BLaER1 treated with 17β-estradiol and CSF1 and Interleukin-3, amounts not matched to agents 10 nM and 100 nM (cell line): ENCODE measurements at regions not wholly inside any gene's neighbourhood (a gene's known extent, or its start where the extent isn't known, plus 50 kb on each side); places are given as distances from the start of the nearest gene placed in this dataset.

Source experiments
- H3K27ac ChIP-seq, 11 experiments: shearing (Covaris generic); formaldehyde crosslinking; 2 replicates each; pipeline ENCODE4 v1.8.1; 2022
- H3K27me3 ChIP-seq, 11 experiments: shearing (Covaris generic); formaldehyde crosslinking; 2 replicates each; pipeline ENCODE4 v1.8.1; 2022
- H3K36me3 ChIP-seq, 11 experiments: shearing (Covaris generic); formaldehyde crosslinking; 2 replicates each; pipeline ENCODE4 v1.8.1; 2022
- H3K4me1 ChIP-seq, 10 experiments: shearing (Covaris generic); formaldehyde crosslinking; 2 replicates each; pipeline ENCODE4 v1.8.1; 2022
- H3K4me2 ChIP-seq, 11 experiments: shearing (Covaris generic); formaldehyde crosslinking; 2 replicates each; pipeline ENCODE4 v1.8.1; 2022
- H3K4me3 ChIP-seq, 10 experiments: shearing (Covaris generic); formaldehyde crosslinking; 2 replicates each; pipeline ENCODE4 v1.8.1; 2022
- H3K9ac ChIP-seq, 11 experiments: shearing (Covaris generic); formaldehyde crosslinking; 2 replicates each; pipeline ENCODE4 v1.8.1; 2022
- H3K9me3 ChIP-seq, 11 experiments: shearing (Covaris generic); formaldehyde crosslinking; replicated peaks in 1 of 11; 2 replicates each; pipeline ENCODE4 v1.8.1; 2022
- H4K20me1 ChIP-seq, 11 experiments: shearing (Covaris generic); formaldehyde crosslinking; 2 replicates each; pipeline ENCODE4 v1.8.1; 2022
- Cebpa-rat ChIP-seq, 11 experiments: shearing (Covaris generic); IDR thresholded peaks; 2 replicates each; pipeline ENCODE4 v1.8.1; 2022

- Histone ChIP-seq H3K36me3 (no peaks in the 10 kb centered on the region), H4K20me1 (no peaks in the 10 kb centered on the region), H3K9me3 (no peaks in the 10 kb centered on the region), H3K4me1 (peaks cover 0 to 44% (median 18%) of the 10 kb centered on the region in 10 experiments; a peak in 14 of 20 replicates), H3K4me3 (no peak overlapping the region), H3K9ac (no peak overlapping the region), H3K27me3 (no peaks in the 10 kb centered on the region), H3K4me2 (peak overlapping the region in 9 of 11 experiments; percentile 11 to 84 (median 57); a peak in 16 of 22 replicates), H3K27ac (peak overlapping the region in 2 of 11 experiments; percentile 24 to 25; a peak in 1 of 22 replicates)
- TF ChIP-seq Cebpa-rat (IDR thresholded peaks at IDR 0.05) = no peak
Measured at GRCh38 chr20:11267131-11267761, 593.4 kb upstream of the JAG1 start.

DNA sequence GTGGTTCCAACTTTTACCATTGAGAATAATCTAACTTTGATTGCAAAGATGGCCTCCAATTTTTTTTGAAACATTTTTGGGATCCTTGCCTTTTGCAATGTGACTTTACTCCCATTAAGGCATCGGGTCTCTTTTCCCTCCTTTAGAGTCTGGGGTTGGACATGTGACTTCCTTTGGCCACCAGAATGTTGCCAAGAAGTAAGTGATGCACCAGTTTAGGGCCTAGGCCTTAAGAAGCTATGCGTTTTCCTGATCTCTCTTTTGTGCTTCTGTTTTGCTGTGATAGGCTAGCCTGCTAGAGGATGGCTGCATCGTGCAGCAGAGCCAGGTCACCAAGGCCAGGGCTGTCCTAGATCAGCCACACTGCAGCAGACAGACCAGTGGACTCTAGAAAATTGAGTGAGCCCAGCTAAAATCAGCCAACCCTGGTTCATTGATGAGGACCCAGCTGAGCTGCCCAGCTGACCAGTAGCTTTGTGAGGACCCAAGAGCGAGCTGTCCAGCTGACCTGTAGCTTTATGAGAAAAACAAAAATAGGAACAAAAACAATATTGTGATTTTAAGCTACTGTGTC lies 594.0 kb upstream of the JAG1 start:
- Histone ChIP-seq H3K4me3 (no peak overlapping the region), H3K9ac (no peak overlapping the region), H3K4me2 (peak overlapping the region in 9 of 11 experiments; percentile 11 to 84 (median 57); a peak in 15 of 22 replicates), H3K36me3 (no peaks in the 10 kb centered on the region), H3K27me3 (no peaks in the 10 kb centered on the region), H3K9me3 (no peaks in the 10 kb centered on the region), H3K4me1 (peaks cover 0 to 39% (median 16%) of the 10 kb centered on the region in 10 experiments; a peak in 13 of 20 replicates), H3K27ac (peak overlapping the region in 1 of 11 experiments; percentile 19; a peak in 1 of 22 replicates), H4K20me1 (no peaks in the 10 kb centered on the region)
- TF ChIP-seq Cebpa-rat (IDR thresholded peaks at IDR 0.05) = no peak

- H3K27me3 ChIP-seq = no peaks in the 10 kb centered on the region
- no peak overlapping the region for H3K27ac ChIP-seq
- no peak overlapping the region for H3K4me3 ChIP-seq
- H3K9me3 ChIP-seq = no peaks in the 10 kb centered on the region
- H3K36me3 ChIP-seq = no peaks in the 10 kb centered on the region
- H4K20me1 ChIP-seq = no peaks in the 10 kb centered on the region
- H3K4me1 ChIP-seq = peaks cover 0 to 39% (median 16%) of the 10 kb centered on the region in 10 experiments; a peak in 13 of 20 replicates
- TF ChIP-seq Cebpa-rat (IDR thresholded peaks at IDR 0.05) = no peak
- H3K9ac ChIP-seq = no peak overlapping the region
- peak overlapping the region in 3 of 11 experiments; percentile 30 to 40 (median 31); a peak in 5 of 22 replicates for H3K4me2 ChIP-seq
Measured at GRCh38 chr20:11270566-11270965, 596.8 kb upstream of the JAG1 start.

- Histone ChIP-seq H4K20me1 (no peaks in the 10 kb centered on the region), H3K4me3 (no peak overlapping the region), H3K27ac (no peak overlapping the region), H3K9me3 (no peaks in the 10 kb centered on the region), H3K27me3 (no peaks in the 10 kb centered on the region), H3K4me2 (no peak overlapping the region), H3K4me1 (peaks cover 0 to 38% (median 16%) of the 10 kb centered on the region in 10 experiments; a peak in 13 of 20 replicates), H3K36me3 (no peaks in the 10 kb centered on the region), H3K9ac (no peak overlapping the region)
- TF ChIP-seq Cebpa-rat (IDR thresholded peaks at IDR 0.05) = no peak
Measured at GRCh38 chr20:11271319-11271718, 597.5 kb upstream of the JAG1 start.

GRCh38 chr20:11271920-11272594 lies 598.3 kb upstream of the JAG1 start:
- no peaks in the 10 kb centered on the region for H3K27me3 ChIP-seq
- H3K9me3 ChIP-seq = no peaks in the 10 kb centered on the region
- H3K4me1 ChIP-seq = peaks cover 0 to 31% (median 11%) of the 10 kb centered on the region in 10 experiments; a peak in 13 of 20 replicates
- H3K36me3 ChIP-seq = no peaks in the 10 kb centered on the region
- no peak overlapping the region for H3K4me2 ChIP-seq
- H3K4me3 ChIP-seq = no peak overlapping the region
- TF ChIP-seq Cebpa-rat (IDR thresholded peaks at IDR 0.05) = no peak
- no peak overlapping the region for H3K9ac ChIP-seq
- no peak overlapping the region for H3K27ac ChIP-seq
- no peaks in the 10 kb centered on the region for H4K20me1 ChIP-seq

GRCh38 chr20:11274141-11274594 lies 600.4 kb upstream of the JAG1 start:
- no peaks in the 10 kb centered on the region for H4K20me1 ChIP-seq
- no peak overlapping the region for H3K9ac ChIP-seq
- no peaks in the 10 kb centered on the region for H3K27me3 ChIP-seq
- H3K4me2 ChIP-seq = no peak overlapping the region
- peaks cover 0 to 14% (median 0%) of the 10 kb centered on the region in 10 experiments; a peak in 6 of 20 replicates for H3K4me1 ChIP-seq
- H3K9me3 ChIP-seq = peaks cover 0 to 9% (median 0%) of the 10 kb centered on the region in 11 experiments; a peak in 9 of 22 replicates
- H3K4me3 ChIP-seq = no peak overlapping the region
- no peak overlapping the region for H3K27ac ChIP-seq
- TF ChIP-seq Cebpa-rat (IDR thresholded peaks at IDR 0.05) = no peak
- H3K36me3 ChIP-seq = no peaks in the 10 kb centered on the region

GRCh38 chr20:11275740-11276139 lies 601.9 kb upstream of the JAG1 start:
- TF ChIP-seq Cebpa-rat (IDR thresholded peaks at IDR 0.05) = no peak
- H3K4me3 ChIP-seq = no peak overlapping the region
- no peaks in the 10 kb centered on the region for H3K27me3 ChIP-seq
- H3K9me3 ChIP-seq = peaks cover 0 to 12% (median 0%) of the 10 kb centered on the region in 11 experiments; a peak in 9 of 22 replicates
- H3K9ac ChIP-seq = no peak overlapping the region
- H3K36me3 ChIP-seq = no peaks in the 10 kb centered on the region
- H3K4me2 ChIP-seq = no peak overlapping the region
- no peak overlapping the region for H3K27ac ChIP-seq
- H4K20me1 ChIP-seq = no peaks in the 10 kb centered on the region
- peaks cover 0 to 1% (median 0%) of the 10 kb centered on the region in 10 experiments; a peak in 4 of 20 replicates for H3K4me1 ChIP-seq

DNA sequence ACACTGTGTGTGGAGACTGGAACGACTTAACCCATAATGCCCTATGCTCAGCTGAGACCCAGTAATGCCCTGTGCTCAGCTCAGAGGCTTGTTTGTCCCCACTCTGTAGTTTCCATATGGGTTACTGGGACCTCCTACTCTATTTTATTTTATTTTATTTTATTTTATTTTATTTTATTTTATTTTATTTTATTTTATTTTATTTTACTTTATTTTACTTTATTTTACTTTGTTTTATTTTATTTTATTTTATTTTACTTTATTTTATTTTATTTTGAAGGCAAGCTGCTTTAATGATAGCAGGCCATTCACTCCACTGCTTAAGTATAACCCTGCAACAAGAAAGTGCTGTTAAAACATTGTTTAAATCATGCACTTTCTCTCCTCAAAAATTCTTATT lies 603.4 kb upstream of the JAG1 start:
- peaks cover 0 to 12% (median 0%) of the 10 kb centered on the region in 11 experiments; a peak in 9 of 22 replicates for H3K9me3 ChIP-seq
- no peak overlapping the region for H3K9ac ChIP-seq
- no peak overlapping the region for H3K27ac ChIP-seq
- no peaks in the 10 kb centered on the region for H3K36me3 ChIP-seq
- no peak overlapping the region for H3K4me3 ChIP-seq
- no peaks in the 10 kb centered on the region for H3K4me1 ChIP-seq
- H3K4me2 ChIP-seq = no peak overlapping the region
- H4K20me1 ChIP-seq = no peaks in the 10 kb centered on the region
- H3K27me3 ChIP-seq = no peaks in the 10 kb centered on the region
- no peak for TF ChIP-seq Cebpa-rat (IDR thresholded peaks at IDR 0.05)

GRCh38 chr20:11277858-11278257 lies 604.1 kb upstream of the JAG1 start:
- no peaks in the 10 kb centered on the region for H4K20me1 ChIP-seq
- H3K9ac ChIP-seq = no peak overlapping the region
- H3K36me3 ChIP-seq = no peaks in the 10 kb centered on the region
- no peak overlapping the region for H3K27ac ChIP-seq
- H3K9me3 ChIP-seq = peaks cover 0 to 12% (median 0%) of the 10 kb centered on the region in 11 experiments; a peak in 9 of 22 replicates
- TF ChIP-seq Cebpa-rat (IDR thresholded peaks at IDR 0.05) = no peak
- H3K4me2 ChIP-seq = no peak overlapping the region
- no peaks in the 10 kb centered on the region for H3K4me1 ChIP-seq
- no peak overlapping the region for H3K4me3 ChIP-seq
- no peaks in the 10 kb centered on the region for H3K27me3 ChIP-seq
